IMR-90 (cell line): ENCODE measurements at regions not wholly inside any gene's neighbourhood (a gene's known extent, or its start where the extent isn't known, plus 50 kb on each side); places are given as distances from the start of the nearest gene placed in this dataset.
"Not testable (repeated sequence)": the region's sequence is repeated elsewhere in the genome, so short reads cannot be mapped to it uniquely, and the experiment has no call there.

Source experiments
- ATAC-seq: fragments of 200-7000 bp; cut with Tn5 transposase; 2 replicates; pipeline ENCODE4 v1.9.1; 2020; ENCODE audit warnings: low read depth, mild to moderate bottlenecking, moderate library complexity
- BruUV-seq: library from RNA; stranded (reverse); fragments of 400-500 nt; replicated peaks from 2 replicates; lab custom pipeline; 2021; lab: Mats Ljungman, UMichigan
- CTCF ChIA-PET: fragments of 300-600 bp; formaldehyde crosslinking; extraction: SDS; loops from one replicate; lab custom pipeline; 2021; ENCODE audit warnings: antibody characterized with exemption; lab: Yijun Ruan, JAX
- POLR2A ChIA-PET: fragments of 300-600 bp; sonication (Branson Sonifier 250); formaldehyde crosslinking; loops from one replicate; lab custom pipeline; 2022; ENCODE audit warnings: antibody characterized with exemption; ENCODE audit not compliant: unreplicated experiment; lab: Charles Lee
- DNase-seq: peaks from one replicate; pipeline ENCODE4 v3.0.0; 2013
- H2AFZ ChIP-seq: replicated peaks from 2 replicates; pipeline ENCODE3; 2013; ENCODE audit warnings: low read length, mild to moderate bottlenecking; ENCODE audit not compliant: poor library complexity
- H2AK5ac ChIP-seq: 2 replicates; pipeline ENCODE4 v1.6.1; 2013; ENCODE audit warnings: low read depth, low read length, inconsistent platforms
- H2AK9ac ChIP-seq: replicated peaks from 2 replicates; pipeline ENCODE3; 2013; ENCODE audit warnings: mild to moderate bottlenecking, low read depth, low read length, moderate library complexity; ENCODE audit not compliant: poor library complexity
- H2BK120ac ChIP-seq: 2 replicates; pipeline ENCODE4 v1.6.1; 2013; ENCODE audit warnings: low read depth, low read length, inconsistent platforms
- H2BK15ac ChIP-seq: 3 replicates; pipeline ENCODE4 v1.6.1; 2013; ENCODE audit warnings: low read depth, low read length, inconsistent platforms
- H2BK20ac ChIP-seq: 2 replicates; pipeline ENCODE4 v1.6.1; 2013; ENCODE audit warnings: low read depth, mild to moderate bottlenecking, inconsistent platforms, low read length, moderate library complexity
- H2BK5ac ChIP-seq: 2 replicates; pipeline ENCODE4 v1.6.1; 2013; ENCODE audit warnings: mild to moderate bottlenecking, low read depth, low read length, inconsistent platforms; ENCODE audit not compliant: poor library complexity, severe bottlenecking
- H3K14ac ChIP-seq: replicated peaks from 2 replicates; pipeline ENCODE4 v1.6.1; 2013; ENCODE audit warnings: low read depth, low read length, inconsistent platforms
- H3K18ac ChIP-seq: 2 replicates; pipeline ENCODE4 v1.6.1; 2013; ENCODE audit warnings: low read depth, low read length, control low read depth
- H3K23ac ChIP-seq: 2 replicates; pipeline ENCODE4 v1.6.1; 2013; ENCODE audit warnings: low read depth, low read length, inconsistent platforms
- H3K27ac ChIP-seq: 2 replicates; pipeline ENCODE4 v1.5.1; 2013; ENCODE audit warnings: mild to moderate bottlenecking, control low read depth, low read length; ENCODE audit not compliant: insufficient read depth
- H3K27me3 ChIP-seq: 2 replicates; pipeline ENCODE4 v1.6.1; 2013; ENCODE audit warnings: low read length; ENCODE audit not compliant: control insufficient read depth, insufficient read depth
- H3K36me3 ChIP-seq: 2 replicates; pipeline ENCODE4 v1.6.1; 2013; ENCODE audit warnings: low read length, mixed read lengths; ENCODE audit not compliant: control insufficient read depth, insufficient read depth
- H3K4ac ChIP-seq: 2 replicates; pipeline ENCODE4 v1.6.1; 2013; ENCODE audit warnings: low read depth, low read length, inconsistent platforms
- H3K4me1 ChIP-seq: 2 replicates; pipeline ENCODE4 v1.6.1; 2013; ENCODE audit warnings: low read length, mixed read lengths; ENCODE audit not compliant: control insufficient read depth, insufficient read depth
- H3K4me2 ChIP-seq: 2 replicates; pipeline ENCODE4 v1.6.1; 2013; ENCODE audit warnings: low read depth, mild to moderate bottlenecking, control low read depth, low read length, moderate library complexity
- H3K4me3 ChIP-seq: 2 replicates; pipeline ENCODE4 v1.5.1; 2013; ENCODE audit warnings: low read depth, mild to moderate bottlenecking, control low read depth, low read length, moderate library complexity; ENCODE audit not compliant: insufficient read depth
- H3K56ac ChIP-seq: 2 replicates; pipeline ENCODE4 v1.6.1; 2013; ENCODE audit warnings: low read length, inconsistent platforms; ENCODE audit not compliant: insufficient read depth; ENCODE audit errors: extremely low read depth
- H3K79me1 ChIP-seq, 2 experiments: 2 replicates each; pipeline ENCODE4 v1.6.1; 2013; ENCODE audit warnings: low read length in 2 of 2, inconsistent platforms in 1 of 2, low read depth in 1 of 2
- H3K9ac ChIP-seq: 2 replicates; pipeline ENCODE4 v1.6.1; 2013; ENCODE audit warnings: low read depth, low read length, control low read depth
- H3K9me1 ChIP-seq: 2 replicates; pipeline ENCODE4 v1.6.1; 2013; ENCODE audit warnings: low read length, inconsistent platforms; ENCODE audit not compliant: insufficient read depth
- H3K9me3 ChIP-seq: 2 replicates; pipeline ENCODE4 v1.6.1; 2013; ENCODE audit warnings: low read length; ENCODE audit not compliant: control insufficient read depth, insufficient read depth
- H4K20me1 ChIP-seq: 2 replicates; pipeline ENCODE4 v1.6.1; 2013; ENCODE audit warnings: low read length, inconsistent platforms; ENCODE audit not compliant: insufficient read depth
- H4K5ac ChIP-seq: 2 replicates; pipeline ENCODE4 v1.6.1; 2013; ENCODE audit warnings: mild to moderate bottlenecking, low read depth, low read length, control low read depth
- H4K8ac ChIP-seq, 2 experiments: 2 replicates each; pipeline ENCODE4 v1.6.1; 2013; ENCODE audit warnings: low read depth in 2 of 2, low read length in 2 of 2, control low read depth in 1 of 2, inconsistent platforms in 1 of 2
- H4K91ac ChIP-seq: 2 replicates; pipeline ENCODE4 v1.6.1; 2013; ENCODE audit warnings: low read depth, low read length, inconsistent platforms; ENCODE audit not compliant: insufficient read depth
- WGBS, 2 experiments: methylation state at CpG; one replicate each; pipeline versions ENCODE4 v1.1.5 to v1.1.7; 2013; ENCODE audit warnings: missing lambda C conversion rate in 2 of 2; ENCODE audit not compliant: insufficient read length in 1 of 2; ENCODE audit errors: extremely low coverage in 2 of 2; 5-methylcytosine and 5-hydroxymethylcytosine counted together
- dilution Hi-C: fragments of 300-500 bp; cut with HindIII; formaldehyde crosslinking; loops from one replicate; pipeline ENCODE4 v1.14.3; 2018; ENCODE audit warnings: low sequenced_read_pairs; ENCODE audit not compliant: unreplicated experiment
- in situ Hi-C: fragments of 300-500 bp; cut with MboI; formaldehyde crosslinking; loops from 3 replicates; pipeline ENCODE4 v1.14.3; 2019; ENCODE audit warnings: low sequenced_read_pairs, inconsistent platforms, mixed read lengths
- intact Hi-C: fragments of 100-400 bp; cut with micrococcal nuclease; formaldehyde crosslinking; loops from 2 replicates; pipeline ENCODE4 v1.10.0; 2022

DNA sequence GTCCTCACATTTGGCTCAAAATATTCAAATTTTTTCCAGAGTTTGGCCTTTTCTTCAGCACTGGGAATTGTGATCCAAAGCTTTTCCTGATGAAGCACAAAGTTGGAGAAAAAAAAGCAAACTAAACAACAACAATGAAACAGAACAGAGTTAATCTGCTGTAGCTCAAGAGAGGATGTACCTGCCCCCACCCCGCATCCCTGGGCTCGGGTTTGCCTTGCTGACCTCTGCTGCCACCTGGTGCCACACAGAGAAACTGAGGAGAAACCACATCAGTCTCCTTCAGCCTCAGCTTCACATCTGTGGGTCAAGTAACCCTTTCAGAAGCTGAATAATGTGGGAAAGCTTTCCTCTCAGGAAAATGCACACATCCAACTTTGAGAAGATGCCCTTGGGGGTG lies 290.4 kb downstream of the RTP5 start:
- H3K27me3 ChIP-seq, BruUV-seq, H4K8ac ChIP-seq, H4K20me1 ChIP-seq, H3K23ac ChIP-seq, POLR2A ChIA-PET, CTCF ChIA-PET, H3K9me3 ChIP-seq, H2AFZ ChIP-seq, H2BK15ac ChIP-seq, H4K5ac ChIP-seq, H3K9me1 ChIP-seq, H3K4me3 ChIP-seq, H3K4ac ChIP-seq, H3K79me1 ChIP-seq, H3K9ac ChIP-seq, DNase-seq, H2AK9ac ChIP-seq, H3K4me2 ChIP-seq, H3K27ac ChIP-seq, ATAC-seq, intact Hi-C loops, H3K36me3 ChIP-seq, H2BK5ac ChIP-seq, H3K56ac ChIP-seq, H2BK120ac ChIP-seq, H4K91ac ChIP-seq, H3K14ac ChIP-seq, H3K4me1 ChIP-seq, H2AK5ac ChIP-seq, in situ Hi-C loops, dilution Hi-C loops, H3K18ac ChIP-seq, H2BK20ac ChIP-seq: not testable (repeated sequence)
- WGBS, 2 experiments: no CpG with 5 or more reads among the region's 2 CpGs

DNA sequence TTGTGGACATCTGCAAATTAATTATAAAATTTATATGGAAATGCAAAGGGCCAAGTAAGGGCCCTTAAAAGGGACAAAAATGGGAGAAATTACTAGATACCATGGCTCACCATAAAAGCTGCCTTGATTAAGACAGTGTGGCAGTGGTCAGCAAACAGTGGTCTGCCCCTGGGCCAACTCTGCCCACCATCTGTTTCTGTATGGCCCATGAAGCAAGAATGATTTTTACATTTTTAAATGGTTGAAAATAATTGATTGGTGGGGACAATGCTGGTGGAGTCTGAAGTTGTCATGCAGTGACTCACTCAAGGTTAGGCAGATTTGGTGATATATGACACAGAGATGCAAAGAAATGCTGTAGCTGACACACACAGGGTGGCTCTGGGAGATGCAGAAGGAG lies 295.6 kb downstream of the RTP5 start:
- dilution Hi-C loops, H3K23ac ChIP-seq, H2AK9ac ChIP-seq, H2BK15ac ChIP-seq, H3K56ac ChIP-seq, intact Hi-C loops, H3K27me3 ChIP-seq, DNase-seq, H3K4me3 ChIP-seq, H3K9me3 ChIP-seq, H2AFZ ChIP-seq, H4K8ac ChIP-seq, H4K20me1 ChIP-seq, H3K4me2 ChIP-seq, H3K9me1 ChIP-seq, H3K79me1 ChIP-seq, H4K5ac ChIP-seq, CTCF ChIA-PET, H3K18ac ChIP-seq, in situ Hi-C loops, H2BK120ac ChIP-seq, BruUV-seq, H3K27ac ChIP-seq, ATAC-seq, H3K4me1 ChIP-seq, H3K36me3 ChIP-seq, H3K4ac ChIP-seq, H4K91ac ChIP-seq, H2BK20ac ChIP-seq, H2AK5ac ChIP-seq, H3K9ac ChIP-seq, H2BK5ac ChIP-seq, POLR2A ChIA-PET, H3K14ac ChIP-seq: not testable (repeated sequence)
